NOMO-1 treated with dmso at 0.1 percent for 144 hours (cell line): ENCODE measurements at regions not wholly inside any gene's neighbourhood (a gene's known extent, or its start where the extent isn't known, plus 50 kb on each side); places are given as distances from the start of the nearest gene placed in this dataset.
"Not testable (repeated sequence)": the region's sequence is repeated elsewhere in the genome, so short reads cannot be mapped to it uniquely, and the experiment has no call there.

Source experiments
- DNase-seq: peaks from one replicate; lab custom pipeline; 2025; ENCODE audit not compliant: unreplicated experiment; lab: John Stamatoyannopoulos, UW

DNA sequence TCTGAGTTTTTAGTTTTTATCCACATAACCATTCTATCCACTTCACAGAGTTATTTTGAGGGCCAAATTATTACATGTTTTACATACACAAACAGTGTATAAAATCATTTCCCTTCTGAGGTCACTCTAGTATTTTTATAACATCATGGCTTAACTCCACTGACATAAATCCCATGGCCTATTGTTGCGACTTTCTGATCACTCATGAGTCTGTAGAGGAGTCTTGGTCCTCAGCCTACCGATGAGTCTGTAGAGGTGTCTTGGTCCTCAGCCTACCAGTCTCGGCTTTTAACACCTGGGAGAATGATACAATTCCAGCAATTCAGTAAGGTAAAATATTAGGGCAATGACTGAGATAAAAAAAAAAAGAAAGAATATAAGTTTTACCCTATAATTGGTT is 483.7 kb downstream of the USP25 start:
- DNase-seq, result no peak

- DNase-seq, result no peak
Measured at GRCh38 chr21:16215193-16215592, 485.4 kb downstream of the USP25 start.

GRCh38 chr21:16215663-16216183 is 485.9 kb downstream of the USP25 start:
- no peak for DNase-seq

DNA sequence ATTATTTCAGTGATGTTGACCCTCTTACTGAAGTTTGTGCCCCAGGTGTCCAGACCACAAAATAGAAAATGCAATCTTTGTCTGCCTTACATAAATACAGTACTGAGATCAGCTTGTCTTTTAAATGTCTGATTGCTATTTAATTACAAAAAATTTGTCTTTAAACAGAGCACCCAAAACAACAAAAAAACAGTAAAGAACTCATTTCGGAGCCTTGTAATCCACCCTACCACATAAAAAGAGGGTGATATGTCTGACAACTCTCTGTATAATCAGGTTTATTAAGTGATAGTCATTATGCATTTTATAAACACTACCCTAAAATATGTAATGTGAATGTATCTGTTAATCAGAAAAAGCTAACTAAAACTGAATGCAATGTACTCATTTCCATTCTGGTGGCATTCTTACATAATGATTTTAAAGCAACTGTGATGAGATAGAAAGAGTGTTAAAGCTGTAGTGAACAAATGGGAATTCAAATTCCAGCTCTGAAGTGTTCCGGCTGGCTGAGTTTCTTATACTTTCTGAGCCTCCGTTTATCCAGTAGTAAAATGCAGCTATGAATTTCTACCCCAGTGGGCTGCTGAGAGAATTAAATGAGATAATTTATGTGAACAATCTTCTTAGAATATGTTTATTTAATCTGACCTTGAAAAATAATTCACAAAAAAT is 486.6 kb downstream of the USP25 start:
- no peak for DNase-seq

GRCh38 chr21:16218682-16219343 is 489.0 kb downstream of the USP25 start:
- DNase-seq, result no peak

GRCh38 chr21:16224756-16225155 is 495.0 kb downstream of the USP25 start:
- DNase-seq, result not testable (repeated sequence)

GRCh38 chr21:16239659-16240265 is 510.0 kb downstream of the USP25 start:
- no peak for DNase-seq

GRCh38 chr21:16241016-16241415 is 511.2 kb downstream of the USP25 start:
- DNase-seq, result no peak

- DNase-seq, result no peak
Measured at GRCh38 chr21:16241479-16241963, 511.7 kb downstream of the USP25 start.

GRCh38 chr21:16243396-16243795 is 513.6 kb downstream of the USP25 start:
- no peak for DNase-seq

DNA sequence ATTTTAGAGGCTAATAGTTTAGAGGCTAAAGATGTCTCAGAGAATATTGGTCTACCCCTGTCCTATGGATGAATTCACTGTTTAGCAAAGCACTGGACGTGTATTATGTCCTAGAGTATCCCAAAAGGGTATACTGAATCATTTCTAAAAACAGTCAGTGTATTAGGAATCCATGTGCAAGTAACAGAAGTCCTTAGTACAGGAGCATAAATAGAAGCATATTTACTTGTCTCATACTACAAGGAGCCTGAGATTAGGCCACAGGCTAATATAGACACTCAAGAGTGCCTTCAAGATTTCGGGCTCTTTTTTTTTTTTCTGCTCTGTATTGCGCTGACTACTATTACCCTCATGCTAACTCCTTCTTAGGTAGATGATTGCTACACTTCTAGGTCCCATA is 518.9 kb downstream of the USP25 start:
- no peak for DNase-seq

DNA sequence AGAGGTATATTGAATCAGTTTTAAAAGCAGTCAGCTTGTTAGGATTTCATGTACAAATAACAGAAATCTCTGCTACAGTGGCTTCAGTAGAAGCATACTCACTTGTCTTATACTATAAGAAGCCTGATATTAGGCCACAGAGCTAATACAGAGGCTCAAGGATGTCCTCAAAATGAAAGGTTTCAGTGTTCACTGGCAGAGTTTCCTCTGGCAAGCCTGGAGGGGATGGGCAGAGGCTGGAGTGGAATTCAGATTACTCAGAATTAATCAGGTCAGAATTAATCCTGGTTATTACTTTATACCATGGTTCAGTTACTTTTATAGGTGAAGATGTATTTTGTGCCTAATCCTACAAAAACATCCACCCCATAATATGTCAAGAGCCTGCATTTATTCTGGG is 520.5 kb downstream of the USP25 start:
- DNase-seq, result no peak

GRCh38 chr21:16258844-16259611 is 529.2 kb downstream of the USP25 start:
- DNase-seq, result no peak

DNA sequence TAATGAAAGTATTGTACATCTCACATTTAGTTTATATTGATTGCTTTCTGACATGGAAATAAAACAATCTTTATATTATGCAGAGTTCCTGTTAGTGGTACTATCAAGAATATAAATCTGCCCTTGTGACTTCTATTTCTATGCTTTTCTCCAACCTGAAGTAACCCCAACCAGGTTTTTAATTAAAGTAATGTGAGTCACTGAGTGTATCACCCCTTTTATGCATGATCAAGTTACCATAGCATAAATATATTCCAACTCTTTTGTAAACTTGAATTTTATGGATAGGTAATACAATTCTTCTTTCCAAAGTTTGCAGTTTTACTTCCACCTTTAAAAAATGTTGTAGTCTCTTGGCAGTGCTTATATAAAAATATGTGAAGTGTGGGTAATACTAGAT is 532.3 kb downstream of the USP25 start:
- no peak for DNase-seq

- DNase-seq, result no peak
Measured at GRCh38 chr21:16264319-16264718, 534.5 kb downstream of the USP25 start.

DNA sequence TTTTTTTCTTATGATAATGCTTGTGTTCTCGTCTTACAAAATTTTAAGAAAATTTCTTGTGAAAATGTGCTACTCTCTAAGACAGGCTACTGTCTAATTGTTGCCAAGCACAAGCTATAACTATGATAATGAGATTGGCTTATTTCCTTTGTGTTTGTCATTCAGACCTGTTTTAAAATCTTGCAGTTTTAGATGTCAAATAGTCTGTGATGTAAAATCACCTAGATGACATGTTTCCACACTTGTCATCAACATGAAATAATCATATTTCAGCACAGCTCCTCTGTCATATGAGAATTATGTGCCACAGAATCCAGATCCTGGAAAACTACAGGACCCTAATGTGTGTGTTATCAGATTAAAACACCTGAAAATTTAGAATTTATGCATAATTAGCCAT is 539.7 kb downstream of the USP25 start:
- DNase-seq, result no peak

DNA sequence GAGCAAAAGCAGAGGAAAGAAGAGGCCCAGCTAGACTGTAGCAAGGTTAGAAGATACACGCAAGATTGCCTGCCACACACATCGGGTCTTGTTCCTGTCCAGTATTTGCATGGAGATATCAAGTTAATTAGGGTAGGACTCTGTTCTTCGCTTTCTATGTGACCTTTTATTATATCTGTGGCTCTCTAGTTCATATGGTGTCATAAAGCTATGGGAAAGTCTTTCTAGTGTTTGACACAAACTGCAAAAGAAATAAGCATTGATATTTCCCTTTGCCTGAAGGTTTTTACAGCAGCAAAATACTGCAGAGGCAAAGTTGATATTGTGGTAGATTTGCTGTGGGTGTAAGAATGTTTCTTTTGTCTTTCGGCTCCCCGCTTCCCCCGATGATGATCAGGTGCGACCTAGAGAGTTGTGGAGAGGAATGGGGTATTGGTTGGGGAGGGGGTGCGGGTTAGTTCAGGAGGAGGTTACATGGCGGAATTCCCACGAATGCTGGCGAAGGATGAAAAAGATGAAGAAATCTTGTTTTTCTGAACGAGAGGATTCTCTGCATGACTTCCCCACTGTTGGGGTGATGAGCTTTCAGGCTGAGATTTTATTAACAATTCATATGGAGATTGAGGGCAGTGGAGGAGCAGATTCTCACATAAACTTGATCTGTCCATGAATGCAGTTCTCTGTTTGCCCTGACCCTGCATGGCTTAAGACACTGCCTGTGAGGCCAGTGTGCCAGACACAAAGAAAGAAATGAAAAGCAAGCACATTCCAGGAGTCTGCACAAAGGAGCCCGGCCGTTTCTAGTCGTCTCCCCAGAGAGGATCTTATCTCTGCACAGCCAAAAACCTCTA is 550.2 kb downstream of the USP25 start:
- DNase-seq, result no peak

- DNase-seq, result no peak
Measured at GRCh38 chr21:16280686-16281091, 550.9 kb downstream of the USP25 start.

DNA sequence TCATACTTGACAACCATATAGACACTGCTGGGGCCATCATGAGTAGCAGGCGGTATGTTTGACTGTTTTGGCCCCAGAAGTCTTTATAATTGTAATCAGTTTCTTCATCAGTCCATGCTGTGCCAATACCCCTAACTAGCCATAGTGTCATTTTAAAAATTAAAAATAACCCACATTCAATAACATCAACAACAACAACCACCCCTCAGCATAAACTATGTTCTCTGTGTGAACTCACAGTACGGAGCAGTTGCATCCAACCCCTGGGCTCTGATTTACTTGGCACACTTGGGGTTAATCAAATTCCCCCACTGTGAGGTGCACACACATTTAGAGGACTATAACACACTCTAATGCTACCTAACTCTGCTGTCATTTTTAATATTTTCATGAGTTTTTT is 553.7 kb downstream of the USP25 start:
- DNase-seq, result no peak

DNA sequence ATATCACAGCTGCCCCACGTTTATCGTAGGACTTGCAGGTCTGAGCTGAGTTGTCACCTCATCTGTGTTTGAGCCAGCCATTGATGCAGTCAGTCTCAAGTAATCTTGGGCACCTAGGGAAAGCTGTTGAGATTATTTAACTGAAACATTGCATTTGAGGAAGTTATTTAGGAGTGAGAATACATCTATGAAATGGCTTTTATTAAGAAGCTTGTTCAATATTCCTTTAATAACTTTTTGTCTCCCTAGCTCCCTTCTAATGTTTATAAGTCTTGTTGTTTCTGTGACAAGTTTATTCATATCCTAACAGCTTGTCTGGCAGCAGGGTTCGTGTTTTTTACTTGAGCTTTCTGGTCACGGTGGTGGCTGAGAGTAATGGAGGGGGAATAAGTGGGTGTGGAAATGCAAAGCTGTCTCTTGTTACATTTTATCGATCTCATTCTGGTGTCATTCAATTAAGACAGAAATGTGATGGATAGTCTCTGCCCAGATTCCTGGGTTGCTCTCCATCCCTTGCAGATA is 555.9 kb downstream of the USP25 start:
- no peak for DNase-seq
